Stimulated activated naive CD8-positive, alpha-beta T cell treated with anti-CD3 and anti-CD28 coated beads, Interleukin-15, Interleukin-2, amounts not matched to agents 100 U/mL and 50 U/mL, for 24 hours (primary cell): ENCODE measurements at regions not wholly inside any gene's neighbourhood (a gene's known extent, or its start where the extent isn't known, plus 50 kb on each side); places are given as distances from the start of the nearest gene placed in this dataset.

Experiments
- ATAC-seq: fragments of 150-1000 bp; cut with Tn5 transposase; one replicate; pipeline ENCODE4 v1.10.0; 2021
- DNase-seq: peaks from one replicate; pipeline ENCODE4 v3.0.0; 2021

GRCh38 chr2:199627417-199627816 lies 169.7 kb upstream of the SATB2 start:
- no peak for DNase-seq
- no peak for ATAC-seq

- ATAC-seq (no peak), DNase-seq (no peak)
Observed at GRCh38 chr2:199624958-199625357, 167.2 kb upstream of the SATB2 start.

- no peak for DNase-seq
- ATAC-seq, result no peak
Observed at GRCh38 chr2:199612509-199613130, 154.9 kb upstream of the SATB2 start.

GRCh38 chr2:199607914-199608313 lies 150.2 kb upstream of the SATB2 start:
- ATAC-seq (no peak), DNase-seq (no peak)

GRCh38 chr2:199606193-199606780 lies 148.5 kb upstream of the SATB2 start:
- no peak for ATAC-seq
- DNase-seq, result no peak

- ATAC-seq (no peak), DNase-seq (no peak)
Observed at GRCh38 chr2:199603721-199604291, 146.1 kb upstream of the SATB2 start.

GRCh38 chr2:199602896-199603717 lies 145.4 kb upstream of the SATB2 start:
- DNase-seq (no peak), ATAC-seq (no peak)

GRCh38 chr2:199602271-199602895 lies 144.6 kb upstream of the SATB2 start:
- DNase-seq, result no peak
- no peak for ATAC-seq

- ATAC-seq (no peak), DNase-seq (no peak)
Observed at GRCh38 chr2:199596549-199596948, 138.8 kb upstream of the SATB2 start.

GRCh38 chr2:199594443-199594842 lies 136.7 kb upstream of the SATB2 start:
- ATAC-seq (no peak), DNase-seq (no peak)

GRCh38 chr2:199591826-199592225 lies 134.1 kb upstream of the SATB2 start:
- no peak for ATAC-seq

GRCh38 chr2:199590321-199591203 lies 132.8 kb upstream of the SATB2 start:
- DNase-seq (no peak), ATAC-seq (no peak)

More at GRCh38 chr2:199591826-199592225, 134.1 kb upstream of the SATB2 start:
- no peak for DNase-seq

- ATAC-seq (no peak), DNase-seq (no peak)
Observed at GRCh38 chr2:199589306-199589705, 131.6 kb upstream of the SATB2 start.

GRCh38 chr2:199588054-199588453 lies 130.3 kb upstream of the SATB2 start:
- ATAC-seq (no peak), DNase-seq (no peak)

- DNase-seq (no peak), ATAC-seq (no peak)
Observed at GRCh38 chr2:199586646-199587045, 128.9 kb upstream of the SATB2 start.

- ATAC-seq (no peak), DNase-seq (no peak)
Observed at GRCh38 chr2:199583676-199584075, 125.9 kb upstream of the SATB2 start.

GRCh38 chr2:199581935-199582360 lies 124.2 kb upstream of the SATB2 start:
- DNase-seq (no peak), ATAC-seq (no peak)

GRCh38 chr2:199581408-199581807 lies 123.7 kb upstream of the SATB2 start:
- DNase-seq (no peak), ATAC-seq (no peak)

- no peak for ATAC-seq
Observed at GRCh38 chr2:199575416-199575815, 117.7 kb upstream of the SATB2 start.

GRCh38 chr2:199572571-199572970 lies 114.8 kb upstream of the SATB2 start:
- no peak for DNase-seq

More at GRCh38 chr2:199575416-199575815, 117.7 kb upstream of the SATB2 start:
- no peak for DNase-seq

GRCh38 chr2:199570934-199571333 lies 113.2 kb upstream of the SATB2 start:
- ATAC-seq (no peak), DNase-seq (no peak)

More at GRCh38 chr2:199572571-199572970, 114.8 kb upstream of the SATB2 start:
- no peak for ATAC-seq
